ENCODE measurements at regions not wholly inside any gene's neighbourhood (a gene's known extent, or its start where the extent isn't known, plus 50 kb on each side); places are given as distances from the start of the nearest gene placed in this dataset.

GRCh38 chr2:5343785-5344335 lies 348.3 kb upstream of the SOX11 start:
- intact Hi-C loops (cut with micrococcal nuclease): no loop called here
- CTCF ChIA-PET: interaction anchor here (1.0 kb wide), 1 partner anchor 10 kb away, joined by 4 read pairs; no protein-coding TSS in a partner anchor

GRCh38 chr2:5352286-5352685 lies 339.9 kb upstream of the SOX11 start:
- H3K4me1 Mint-ChIP-seq (ENCODE audit: insufficient read depth, unreplicated experiment): no peaks in the 10 kb centered on the region
- BruUV-seq (replicated peaks): no TSS peak
- H3K27me3 Mint-ChIP-seq (ENCODE audit: insufficient read depth, unreplicated experiment): no peaks in the 10 kb centered on the region
- intact Hi-C loops (cut with micrococcal nuclease): no loop called here
- TF ChIP-seq CTCF (IDR thresholded peaks at IDR 0.05; ENCODE audit: unreplicated experiment): no peak
- ChIA-PET CTCF (no interaction called here), POLR2A (no interaction called here)
- no peak for DNase-seq (ENCODE audit: unreplicated experiment)
- no peak overlapping the region for H3K27ac Mint-ChIP-seq (ENCODE audit: low read depth, unreplicated experiment)
- no peaks in the 10 kb centered on the region for H3K36me3 Mint-ChIP-seq (ENCODE audit: insufficient read depth, unreplicated experiment)
- no peaks in the 10 kb centered on the region for H3K9me3 Mint-ChIP-seq (ENCODE audit: unreplicated experiment)
- no peak overlapping the region for H3K4me3 Mint-ChIP-seq (ENCODE audit: unreplicated experiment)

More at GRCh38 chr2:5343785-5344335, 348.3 kb upstream of the SOX11 start:
- POLR2A ChIA-PET: no interaction called here
- H3K9me3 Mint-ChIP-seq (ENCODE audit: unreplicated experiment): no peaks in the 10 kb centered on the region
- no peaks in the 10 kb centered on the region for H3K36me3 Mint-ChIP-seq (ENCODE audit: insufficient read depth, unreplicated experiment)
- DNase-seq (ENCODE audit: unreplicated experiment): no peak
- H3K4me3 Mint-ChIP-seq (ENCODE audit: unreplicated experiment): no peak overlapping the region
- no TSS peak for BruUV-seq (replicated peaks)
- H3K27ac Mint-ChIP-seq (ENCODE audit: low read depth, unreplicated experiment): no peak overlapping the region
- no peak for TF ChIP-seq CTCF (IDR thresholded peaks at IDR 0.05; ENCODE audit: unreplicated experiment)
- no peaks in the 10 kb centered on the region for H3K27me3 Mint-ChIP-seq (ENCODE audit: insufficient read depth, unreplicated experiment)
- H3K4me1 Mint-ChIP-seq (ENCODE audit: insufficient read depth, unreplicated experiment): peaks cover 5% of the 10 kb centered on the region

- intact Hi-C loops (cut with micrococcal nuclease): no loop called here
- no peak for TF ChIP-seq CTCF (IDR thresholded peaks at IDR 0.05; ENCODE audit: unreplicated experiment)
- no peaks in the 10 kb centered on the region for H3K36me3 Mint-ChIP-seq (ENCODE audit: insufficient read depth, unreplicated experiment)
- no peaks in the 10 kb centered on the region for H3K4me1 Mint-ChIP-seq (ENCODE audit: insufficient read depth, unreplicated experiment)
- H3K27me3 Mint-ChIP-seq (ENCODE audit: insufficient read depth, unreplicated experiment): no peaks in the 10 kb centered on the region
- no peak overlapping the region for H3K4me3 Mint-ChIP-seq (ENCODE audit: unreplicated experiment)
- CTCF ChIA-PET: interaction anchor here (0.8 to 1.6 kb wide), 2 partner anchors 9 to 12 kb away, joined by 4 to 7 read pairs; no protein-coding TSS in a partner anchor
- no peaks in the 10 kb centered on the region for H3K9me3 Mint-ChIP-seq (ENCODE audit: unreplicated experiment)
- DNase-seq (ENCODE audit: unreplicated experiment): no peak
- no peak overlapping the region for H3K27ac Mint-ChIP-seq (ENCODE audit: low read depth, unreplicated experiment)
- BruUV-seq (replicated peaks): no TSS peak
- POLR2A ChIA-PET: no interaction called here
These were observed 338.6 kb upstream of the SOX11 start for GRCh38 chr2:5353565-5353964.

DNA sequence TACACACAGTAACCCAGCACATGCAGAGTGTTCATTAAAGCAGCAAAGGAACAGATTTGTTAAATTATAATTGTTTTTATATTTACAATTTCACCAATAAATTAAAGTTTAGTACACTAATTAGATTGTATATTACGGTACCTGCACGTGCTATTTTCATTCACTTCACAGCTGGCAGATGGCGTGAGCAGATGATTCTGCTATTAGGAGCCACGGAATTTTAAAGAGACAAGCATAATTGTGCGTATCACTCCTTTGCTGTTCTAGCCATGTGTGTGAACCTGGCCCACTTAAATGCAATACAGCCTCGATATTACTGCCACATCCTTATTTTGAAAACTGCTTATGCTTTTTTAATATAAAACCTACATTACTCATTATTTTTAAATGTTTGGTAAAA lies 332.8 kb upstream of the SOX11 start:
- DNase-seq (ENCODE audit: unreplicated experiment): no peak
- Mint-ChIP-seq H3K27ac (ENCODE audit: low read depth, unreplicated experiment) (no peak overlapping the region), H3K27me3 (ENCODE audit: insufficient read depth, unreplicated experiment) (no peaks in the 10 kb centered on the region), H3K9me3 (ENCODE audit: unreplicated experiment) (no peaks in the 10 kb centered on the region), H3K36me3 (ENCODE audit: insufficient read depth, unreplicated experiment) (no peaks in the 10 kb centered on the region), H3K4me1 (ENCODE audit: insufficient read depth, unreplicated experiment) (no peaks in the 10 kb centered on the region), H3K4me3 (ENCODE audit: unreplicated experiment) (no peak overlapping the region)
- no peak for TF ChIP-seq CTCF (IDR thresholded peaks at IDR 0.05; ENCODE audit: unreplicated experiment)
- ChIA-PET POLR2A (no interaction called here), CTCF (interaction anchor here (0.8 to 1.0 kb wide), 2 partner anchors 35 to 367 kb away, joined by 3 read pairs; no protein-coding TSS in a partner anchor)
- intact Hi-C loops (cut with micrococcal nuclease): no loop called here
- no TSS peak for BruUV-seq (replicated peaks)
